GM12892 (cell line): ENCODE measurements at regions not wholly inside any gene's neighbourhood (a gene's known extent, or its start where the extent isn't known, plus 50 kb on each side); places are given as distances from the start of the nearest gene placed in this dataset.

Source experiments
- POLR2A ChIP-seq: IDR thresholded peaks from 2 replicates; pipeline ENCODE4 v1.6.1; 2011; ENCODE audit warnings: low read depth, low read length, control low read depth
- POLR2AphosphoS5 ChIP-seq: IDR thresholded peaks from 2 replicates; pipeline ENCODE4 v1.6.1; 2011; ENCODE audit warnings: low read depth, low read length, control low read depth

GRCh38 chr14:30330033-30330432 lies 228.9 kb upstream of the G2E3 start:
- TF ChIP-seq POLR2A (no peak), POLR2AphosphoS5 (no peak)
